Natural killer cell treated with Interleukin-12 subunit alpha and Interleukin-12 subunit beta and Interleukin-15 and Interleukin-18, amount 100 ng/mL, for 72 hours (primary cell): ENCODE measurements at regions not wholly inside any gene's neighbourhood (a gene's known extent, or its start where the extent isn't known, plus 50 kb on each side); places are given as distances from the start of the nearest gene placed in this dataset.
"Not testable (repeated sequence)": the region's sequence is repeated elsewhere in the genome, so short reads cannot be mapped to it uniquely, and the experiment has no call there.

Source experiments
- ATAC-seq, 2 donors: fragments of 150-1000 bp; cut with Tn5 transposase in 1 of 2; sonication (Bioruptor Pico), chemical (Tn5 transposase) in 1 of 2; 2 replicates each; pipeline ENCODE4 v1.10.0; 2021
- DNase-seq: peaks from one replicate; pipeline ENCODE4 v3.0.0; 2022; ENCODE audit warnings: low spot score
- H3K27ac Mint-ChIP-seq, 2 donors: 1 replicate in 1 of 2; 2 replicates in 1 of 2; pipeline ENCODE4 v1.8.0; 2022; ENCODE audit warnings: mixed read lengths in 2 of 2, mild to moderate bottlenecking in 1 of 2, moderate library complexity in 1 of 2
- H3K27me3 Mint-ChIP-seq, 2 donors: 1 replicate in 1 of 2; 2 replicates in 1 of 2; pipeline ENCODE4 v1.8.0; 2022; ENCODE audit warnings: mixed read lengths in 2 of 2
- H3K36me3 Mint-ChIP-seq: one replicate; pipeline ENCODE4 v1.8.0; 2022; ENCODE audit warnings: mixed read lengths
- H3K4me1 Mint-ChIP-seq, 2 donors: 1 replicate in 1 of 2; 2 replicates in 1 of 2; pipeline ENCODE4 v1.8.0; 2022; ENCODE audit warnings: low read depth in 2 of 2, mixed read lengths in 2 of 2, mild to moderate bottlenecking in 1 of 2
- H3K4me3 Mint-ChIP-seq: one replicate; pipeline ENCODE4 v1.8.0; 2022; ENCODE audit warnings: mixed read lengths
- H3K9me3 Mint-ChIP-seq: 2 replicates; pipeline ENCODE4 v1.8.0; 2022; ENCODE audit warnings: mixed read lengths

DNA sequence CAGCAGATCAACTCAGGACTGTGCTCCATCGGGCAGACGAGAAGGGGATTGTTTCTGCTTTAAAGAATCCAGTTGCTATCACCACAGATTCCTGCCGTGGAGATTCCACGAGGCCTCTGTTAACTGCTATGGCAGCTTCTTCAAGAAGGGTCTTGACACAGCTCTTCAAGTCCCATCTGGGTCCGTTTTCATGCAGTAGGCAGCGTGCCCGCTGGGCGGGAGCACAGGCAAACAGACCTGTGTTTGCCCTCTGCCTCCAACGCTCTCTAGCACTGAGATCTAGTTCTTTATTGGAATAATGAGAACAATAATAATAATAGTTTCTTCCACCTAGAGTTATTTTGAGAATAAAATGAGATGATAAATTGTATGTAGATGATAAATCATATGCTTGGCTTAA is 127.2 kb upstream of the SP8 start:
- ATAC-seq (no peak), DNase-seq (no peak)
- Mint-ChIP-seq H3K36me3 (no peaks in the 10 kb centered on the region), H3K27ac (no peak overlapping the region), H3K4me1 (no peaks in the 10 kb centered on the region), H3K9me3 (peaks cover 3% of the 10 kb centered on the region), H3K4me3 (no peak overlapping the region), H3K27me3 (no peaks in the 10 kb centered on the region)

- Mint-ChIP-seq H3K4me3 (no peak overlapping the region), H3K9me3 (no peaks in the 10 kb centered on the region), H3K27ac (no peak overlapping the region), H3K36me3 (no peaks in the 10 kb centered on the region), H3K4me1 (no peaks in the 10 kb centered on the region), H3K27me3 (no peaks in the 10 kb centered on the region)
- DNase-seq (no peak), ATAC-seq (no peak)
Measured at GRCh38 chr7:20916311-20916710, 129.6 kb upstream of the SP8 start.

- ATAC-seq = no peak
- Mint-ChIP-seq H3K4me1 (no peaks in the 10 kb centered on the region), H3K27ac (no peak overlapping the region), H3K9me3 (peaks cover 3% of the 10 kb centered on the region), H3K4me3 (no peak overlapping the region), H3K27me3 (no peaks in the 10 kb centered on the region), H3K36me3 (no peaks in the 10 kb centered on the region)
- DNase-seq = no peak
Measured at GRCh38 chr7:20917603-20918002, 130.9 kb upstream of the SP8 start.

GRCh38 chr7:20918156-20918555 is 131.5 kb upstream of the SP8 start:
- no peaks in the 10 kb centered on the region for H3K4me1 Mint-ChIP-seq
- H3K36me3 Mint-ChIP-seq = no peaks in the 10 kb centered on the region
- H3K27me3 Mint-ChIP-seq = no peaks in the 10 kb centered on the region
- peaks cover 3% of the 10 kb centered on the region for H3K9me3 Mint-ChIP-seq
- DNase-seq (no peak), ATAC-seq (no peak)
- no peak overlapping the region for H3K27ac Mint-ChIP-seq
- no peak overlapping the region for H3K4me3 Mint-ChIP-seq

- H3K4me3 Mint-ChIP-seq, H3K4me1 Mint-ChIP-seq, ATAC-seq, H3K36me3 Mint-ChIP-seq, H3K27me3 Mint-ChIP-seq, DNase-seq, H3K27ac Mint-ChIP-seq: not testable (repeated sequence)
- H3K9me3 Mint-ChIP-seq = peaks cover 19% of the 10 kb centered on the region
Measured at GRCh38 chr7:20927178-20927577, 140.5 kb upstream of the SP8 start.

- no peak overlapping the region for H3K27ac Mint-ChIP-seq
Measured at GRCh38 chr7:20927976-20928375, 141.3 kb upstream of the SP8 start.

DNA sequence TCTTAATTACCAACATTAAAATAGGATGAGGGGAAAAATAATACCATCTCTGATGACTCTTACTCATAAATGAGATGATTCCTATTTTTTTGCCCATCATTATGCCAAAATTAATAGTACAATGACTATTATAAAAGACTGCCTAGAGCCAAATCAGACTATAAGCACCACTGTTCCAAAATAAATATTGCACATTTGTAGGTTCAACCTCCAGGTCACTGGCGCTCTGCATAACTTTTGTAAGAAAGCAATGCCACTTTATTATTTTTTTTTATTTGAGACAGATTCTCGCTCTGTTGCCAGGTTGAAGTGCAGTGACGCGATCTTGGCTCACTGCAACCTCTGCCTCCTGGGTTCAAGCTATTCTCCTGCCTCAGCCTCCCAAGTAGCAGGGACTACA is 142.5 kb upstream of the SP8 start:
- no peak for ATAC-seq
- no peaks in the 10 kb centered on the region for H3K27me3 Mint-ChIP-seq
- H3K4me1 Mint-ChIP-seq = no peaks in the 10 kb centered on the region
- peaks cover 8% of the 10 kb centered on the region for H3K36me3 Mint-ChIP-seq
- no peak overlapping the region for H3K4me3 Mint-ChIP-seq
- H3K27ac Mint-ChIP-seq = no peak overlapping the region
- no peak for DNase-seq
- peaks cover 16% of the 10 kb centered on the region for H3K9me3 Mint-ChIP-seq

More at GRCh38 chr7:20927976-20928375, 141.3 kb upstream of the SP8 start:
- H3K9me3 Mint-ChIP-seq = peaks cover 16% of the 10 kb centered on the region
- no peak for ATAC-seq
- no peaks in the 10 kb centered on the region for H3K4me1 Mint-ChIP-seq
- H3K36me3 Mint-ChIP-seq = peaks cover 8% of the 10 kb centered on the region
- H3K27me3 Mint-ChIP-seq = no peaks in the 10 kb centered on the region
- no peak for DNase-seq
- H3K4me3 Mint-ChIP-seq = no peak overlapping the region

- H3K27me3 Mint-ChIP-seq = no peaks in the 10 kb centered on the region
- peaks cover 4% of the 10 kb centered on the region for H3K36me3 Mint-ChIP-seq
- H3K4me3 Mint-ChIP-seq = no peak overlapping the region
- H3K4me1 Mint-ChIP-seq = no peaks in the 10 kb centered on the region
- DNase-seq (no peak), ATAC-seq (no peak)
- peaks cover 6% of the 10 kb centered on the region for H3K9me3 Mint-ChIP-seq
- H3K27ac Mint-ChIP-seq = no peak overlapping the region
Measured at GRCh38 chr7:20931739-20932138, 145.1 kb upstream of the SP8 start.

DNA sequence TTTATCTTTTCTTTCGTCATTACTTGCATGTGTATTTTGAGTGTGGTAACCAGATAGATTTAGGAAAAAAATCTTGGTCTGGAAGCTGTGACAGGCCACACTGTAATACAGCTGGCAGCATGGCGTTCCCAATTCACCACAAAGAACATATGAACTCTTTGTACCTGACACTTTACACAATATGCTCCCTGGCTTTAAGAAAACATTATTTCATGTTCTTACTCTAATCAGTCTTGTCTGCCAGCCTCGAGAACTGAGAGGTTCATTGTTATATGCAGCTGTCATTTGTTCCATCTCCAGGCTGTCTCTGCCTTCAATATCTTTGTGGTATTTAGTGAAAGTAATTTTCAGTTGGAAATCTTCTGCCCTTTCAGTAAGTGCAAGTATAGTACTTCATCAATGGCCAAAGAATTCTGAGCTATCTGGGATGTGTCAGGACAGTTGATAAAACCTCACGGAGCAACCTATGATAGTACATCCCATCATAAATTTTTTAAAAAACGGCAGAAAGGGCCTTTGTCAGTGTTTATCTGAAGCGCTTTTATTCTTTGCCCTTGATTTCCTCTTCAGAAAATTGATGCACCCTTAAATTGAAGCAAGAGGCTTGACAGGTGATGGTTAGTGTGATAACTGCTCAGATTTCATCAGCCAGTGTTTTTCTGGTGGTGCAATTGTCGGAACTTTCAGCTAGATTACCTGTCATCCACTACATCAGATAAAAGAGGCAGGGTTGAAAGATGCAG is 146.3 kb upstream of the SP8 start:
- Mint-ChIP-seq H3K27me3 (no peaks in the 10 kb centered on the region), H3K36me3 (no peaks in the 10 kb centered on the region), H3K9me3 (peaks cover 5% of the 10 kb centered on the region), H3K27ac (no peak overlapping the region), H3K4me1 (no peaks in the 10 kb centered on the region), H3K4me3 (no peak overlapping the region)
- DNase-seq = no peak
- no peak for ATAC-seq

DNA sequence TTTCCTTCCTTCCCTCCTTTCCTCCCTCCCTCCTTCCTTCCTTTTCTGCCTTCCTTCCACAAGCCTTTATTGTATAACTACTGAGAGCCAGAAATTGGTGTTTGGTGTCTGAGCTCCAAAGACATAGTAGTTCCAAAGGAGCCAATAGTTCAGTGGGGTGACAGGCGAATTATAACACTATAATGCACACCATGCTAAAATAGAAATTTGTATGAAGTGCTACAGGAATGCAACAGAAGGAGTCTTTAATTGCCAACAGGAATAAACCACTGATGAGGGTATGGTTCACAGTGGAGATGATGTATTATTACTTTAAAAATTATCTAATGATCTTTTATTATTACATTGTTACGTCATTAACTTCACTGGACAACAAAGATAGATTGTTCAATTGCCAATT is 158.8 kb upstream of the SP8 start:
- ATAC-seq = no peak
- no peaks in the 10 kb centered on the region for H3K4me1 Mint-ChIP-seq
- no peaks in the 10 kb centered on the region for H3K27me3 Mint-ChIP-seq
- DNase-seq = no peak
- H3K9me3 Mint-ChIP-seq = peaks cover 4% of the 10 kb centered on the region
- H3K27ac Mint-ChIP-seq = no peak overlapping the region
- H3K36me3 Mint-ChIP-seq = no peaks in the 10 kb centered on the region
- H3K4me3 Mint-ChIP-seq = no peak overlapping the region

- Mint-ChIP-seq H3K9me3 (peaks cover 2% of the 10 kb centered on the region), H3K4me3 (no peak overlapping the region), H3K27me3 (no peaks in the 10 kb centered on the region), H3K4me1 (no peaks in the 10 kb centered on the region), H3K27ac (no peak overlapping the region), H3K36me3 (no peaks in the 10 kb centered on the region)
- no peak for DNase-seq
- ATAC-seq = no peak
Measured at GRCh38 chr7:20952916-20953315, 166.2 kb upstream of the SP8 start.

DNA sequence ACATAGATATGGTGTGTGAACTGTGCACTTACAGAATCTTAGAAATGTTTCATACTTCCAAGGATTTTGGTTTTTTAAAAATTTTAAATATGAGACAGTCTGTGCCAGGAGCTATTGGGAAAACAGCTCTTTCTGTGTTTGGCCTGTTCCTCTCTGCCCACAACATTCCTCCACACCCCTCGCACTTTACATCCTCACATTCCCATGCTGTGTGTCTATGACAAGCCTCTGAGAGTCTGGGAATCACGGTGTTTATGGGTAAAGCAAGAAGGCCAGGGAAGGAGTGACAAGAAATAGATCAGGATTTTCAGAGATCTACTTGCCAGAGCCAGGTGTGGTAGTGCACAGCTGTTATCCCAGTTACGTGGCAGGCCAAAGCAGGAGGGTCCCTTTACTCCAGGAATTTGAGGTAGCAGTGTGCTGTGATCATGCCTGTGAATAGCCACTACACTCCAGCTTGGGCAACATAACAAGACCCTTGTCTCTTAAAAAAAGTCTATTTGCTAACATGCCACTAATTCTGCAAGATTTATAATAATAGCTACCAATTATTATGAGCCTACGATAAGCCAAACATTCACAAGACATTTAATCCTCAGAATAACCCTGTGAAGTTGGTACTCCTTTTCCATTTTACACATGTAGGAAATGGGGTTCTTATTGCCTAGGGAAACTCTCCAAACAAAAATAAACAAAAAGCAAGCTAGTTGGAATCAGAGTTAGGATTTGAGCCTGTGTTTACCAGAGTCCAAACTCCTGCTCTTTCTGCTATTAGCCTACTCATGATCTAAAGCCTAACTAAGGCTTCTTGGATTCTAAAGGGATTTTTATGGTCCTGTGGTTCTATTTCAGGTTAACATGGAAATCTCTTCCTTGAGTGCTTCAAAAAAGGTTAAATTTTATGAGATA is 168.3 kb upstream of the SP8 start:
- Mint-ChIP-seq H3K4me3 (no peak overlapping the region), H3K9me3 (peaks cover 5% of the 10 kb centered on the region), H3K27me3 (no peaks in the 10 kb centered on the region), H3K4me1 (no peaks in the 10 kb centered on the region), H3K27ac (no peak overlapping the region), H3K36me3 (no peaks in the 10 kb centered on the region)
- ATAC-seq (no peak), DNase-seq (no peak)

DNA sequence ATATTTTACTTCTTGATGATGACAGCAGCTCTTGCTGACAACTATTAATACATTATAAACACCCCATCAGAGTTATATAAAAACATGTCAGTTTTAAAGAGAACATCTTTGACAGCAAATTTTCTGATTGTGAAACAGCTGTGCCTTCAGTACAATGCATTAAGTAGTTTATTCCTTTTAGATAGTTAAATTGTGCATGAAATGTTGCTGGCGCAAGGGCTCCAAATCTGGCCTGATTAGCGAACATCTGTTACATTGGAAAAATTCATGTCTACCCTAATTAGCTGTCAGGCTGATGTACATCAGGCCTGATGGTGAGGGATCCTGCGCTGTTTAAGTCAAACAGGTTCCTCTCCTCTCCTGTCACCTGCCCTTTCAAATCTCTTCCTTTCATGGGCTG is 171.9 kb upstream of the SP8 start:
- H3K27ac Mint-ChIP-seq = no peak overlapping the region
- no peaks in the 10 kb centered on the region for H3K4me1 Mint-ChIP-seq
- H3K9me3 Mint-ChIP-seq = peaks cover 5% of the 10 kb centered on the region
- DNase-seq (no peak), ATAC-seq (no peak)
- H3K36me3 Mint-ChIP-seq = no peaks in the 10 kb centered on the region
- no peak overlapping the region for H3K4me3 Mint-ChIP-seq
- H3K27me3 Mint-ChIP-seq = no peaks in the 10 kb centered on the region

DNA sequence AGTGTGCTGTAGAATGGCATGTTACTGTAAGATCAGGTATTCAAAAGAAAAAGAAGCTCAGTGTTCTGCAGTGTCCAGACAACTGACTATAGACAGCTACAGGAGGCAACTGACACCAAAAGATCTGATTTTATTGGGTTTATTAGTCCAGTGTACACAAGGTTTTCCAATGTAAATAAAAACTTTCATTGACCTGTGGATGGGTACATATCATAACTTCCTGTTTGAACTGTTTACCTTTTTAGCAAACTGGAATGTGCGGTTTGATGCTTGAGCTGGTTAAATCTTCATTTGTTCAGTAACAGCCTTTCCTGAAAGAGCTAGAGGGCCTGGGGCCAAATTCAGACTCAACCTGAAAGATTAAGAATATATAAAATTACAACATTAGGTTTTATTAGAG is 172.6 kb upstream of the SP8 start:
- no peaks in the 10 kb centered on the region for H3K36me3 Mint-ChIP-seq
- H3K27ac Mint-ChIP-seq = no peak overlapping the region
- H3K4me1 Mint-ChIP-seq = no peaks in the 10 kb centered on the region
- H3K4me3 Mint-ChIP-seq = no peak overlapping the region
- ATAC-seq = no peak
- peaks cover 5% of the 10 kb centered on the region for H3K9me3 Mint-ChIP-seq
- no peak for DNase-seq
- no peaks in the 10 kb centered on the region for H3K27me3 Mint-ChIP-seq
